Activated T-cell treated with anti-CD3 and anti-CD28 coated beads, Interleukin-2, amount 50 U/mL, for 48 hours (primary cell): ENCODE measurements at regions not wholly inside any gene's neighbourhood (a gene's known extent, or its start where the extent isn't known, plus 50 kb on each side); places are given as distances from the start of the nearest gene placed in this dataset.
"Not testable (repeated sequence)": the region's sequence is repeated elsewhere in the genome, so short reads cannot be mapped to it uniquely, and the experiment has no call there.

Experiments
- DNase-seq, 2 experiments: peaks; one replicate each; pipeline ENCODE4 v3.0.0-alpha.2; 2020

DNA sequence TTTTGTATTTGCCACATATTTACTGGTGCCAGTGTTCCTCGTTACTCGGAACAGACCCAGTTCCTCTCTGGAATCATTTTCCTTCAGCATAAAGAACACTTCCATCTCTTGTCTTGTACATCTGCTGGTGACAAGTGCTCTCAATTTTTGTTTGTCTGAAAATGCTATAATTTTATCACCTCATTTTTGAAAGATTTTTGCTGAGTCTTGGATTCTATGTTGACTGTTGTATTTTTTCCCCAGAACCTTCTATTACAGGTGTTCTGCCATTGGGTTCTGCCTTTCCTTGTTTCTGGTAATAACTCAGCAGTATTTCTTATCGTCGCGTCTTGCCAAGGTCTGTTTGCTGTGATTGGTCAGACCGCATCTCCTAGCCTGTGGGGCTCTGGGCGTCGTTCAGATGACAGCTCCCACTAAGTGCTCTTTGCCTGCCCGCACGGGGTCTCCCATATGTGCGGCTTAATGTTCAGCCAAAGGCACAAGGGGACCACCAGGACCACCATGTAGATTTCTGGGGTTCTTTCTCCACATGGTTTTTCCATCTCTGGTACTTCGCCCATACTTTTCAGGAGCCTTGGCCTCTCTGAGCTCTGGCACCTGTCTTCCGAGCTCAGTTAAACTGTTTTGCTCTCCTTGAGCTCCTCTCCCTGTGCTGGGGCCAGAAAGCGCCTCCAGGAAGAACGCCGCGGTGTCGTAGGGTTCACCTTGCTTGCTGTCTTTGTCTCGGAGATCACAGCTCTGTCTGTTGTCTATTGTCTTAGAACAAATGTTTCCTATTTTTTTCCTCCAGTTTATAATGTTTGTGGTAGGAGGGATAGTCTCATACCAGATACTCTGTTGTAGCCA lies 80.0 kb downstream of the METRNL start:
- no peak for DNase-seq

DNA sequence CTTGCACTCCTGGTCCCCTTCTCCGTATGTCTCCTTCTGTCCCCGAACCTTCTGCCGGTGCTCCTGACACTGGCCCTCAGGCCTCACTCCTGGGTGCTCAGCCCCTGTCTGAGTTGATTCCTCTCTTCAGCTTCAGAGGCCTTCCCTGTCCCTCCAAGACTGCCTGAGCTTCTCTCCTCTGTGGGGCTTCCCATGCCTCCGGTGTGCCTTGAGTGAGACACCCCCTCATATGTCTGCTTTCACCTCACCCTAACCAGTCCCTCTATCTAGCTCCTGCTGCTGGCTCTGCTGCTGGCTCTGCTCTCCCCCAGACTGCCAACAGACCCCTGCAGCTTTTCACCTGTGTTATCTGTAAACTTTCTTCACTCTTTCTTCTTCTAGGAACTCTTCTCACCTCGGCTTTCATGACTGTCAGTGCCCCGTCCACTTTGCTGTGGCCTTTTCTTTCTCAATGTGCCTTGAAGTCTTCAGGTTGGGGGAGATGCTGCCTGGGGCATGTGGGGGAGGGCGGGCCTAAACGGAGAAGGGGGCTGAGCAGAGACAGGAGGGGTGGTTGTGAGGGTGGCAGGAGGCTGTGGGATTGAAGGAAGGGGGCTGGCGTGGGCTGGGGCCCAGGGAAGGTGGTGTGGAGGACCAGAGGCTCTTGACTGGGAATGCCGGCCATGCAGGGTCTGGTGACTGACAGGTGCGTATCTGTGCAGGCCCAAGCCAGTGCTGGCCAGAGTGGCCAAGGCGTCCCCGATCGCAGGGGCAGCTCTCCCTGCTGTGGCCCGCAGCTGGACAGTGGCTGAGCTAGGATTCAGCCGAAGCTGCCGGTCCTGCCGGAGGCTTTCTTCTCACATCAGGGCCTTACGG lies 81.3 kb downstream of the METRNL start:
- DNase-seq: peak; percentile 10 to 14

DNA sequence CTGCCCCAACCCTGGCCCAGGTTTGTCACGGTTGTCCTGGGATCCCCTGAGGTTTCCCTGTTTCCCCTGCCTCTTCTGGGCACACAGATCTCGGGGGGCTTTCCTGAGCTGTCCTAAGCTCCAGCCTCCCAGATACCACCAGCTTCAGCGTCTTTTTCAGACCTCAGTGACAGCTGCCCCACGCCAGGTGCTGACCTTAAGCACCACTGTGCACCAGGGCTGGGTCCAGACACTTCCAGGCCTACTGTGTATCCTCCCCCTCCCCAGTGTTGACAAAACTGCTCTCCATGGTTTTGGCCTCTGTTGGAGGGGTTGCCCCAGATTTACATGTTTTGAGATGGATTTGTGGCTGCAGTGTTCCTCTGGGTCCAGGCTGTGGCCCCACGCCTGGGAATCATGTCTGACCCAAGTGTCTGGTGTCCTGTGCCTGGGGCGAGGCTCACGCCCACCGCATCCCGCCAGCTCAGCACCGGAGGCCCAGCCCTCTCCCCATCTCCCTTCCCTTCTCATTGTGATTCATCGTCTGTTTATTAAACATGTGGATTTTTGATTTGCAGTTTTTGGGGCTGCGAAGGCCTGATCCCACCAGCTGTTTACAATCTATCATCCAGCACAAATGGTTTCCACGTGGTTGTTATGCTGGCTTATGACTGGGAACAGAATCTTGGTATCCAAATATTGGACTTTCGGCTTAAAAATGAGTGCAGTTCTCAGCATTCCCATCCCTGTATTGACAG lies 82.1 kb downstream of the METRNL start:
- DNase-seq: peak; percentile 7 to 10

DNA sequence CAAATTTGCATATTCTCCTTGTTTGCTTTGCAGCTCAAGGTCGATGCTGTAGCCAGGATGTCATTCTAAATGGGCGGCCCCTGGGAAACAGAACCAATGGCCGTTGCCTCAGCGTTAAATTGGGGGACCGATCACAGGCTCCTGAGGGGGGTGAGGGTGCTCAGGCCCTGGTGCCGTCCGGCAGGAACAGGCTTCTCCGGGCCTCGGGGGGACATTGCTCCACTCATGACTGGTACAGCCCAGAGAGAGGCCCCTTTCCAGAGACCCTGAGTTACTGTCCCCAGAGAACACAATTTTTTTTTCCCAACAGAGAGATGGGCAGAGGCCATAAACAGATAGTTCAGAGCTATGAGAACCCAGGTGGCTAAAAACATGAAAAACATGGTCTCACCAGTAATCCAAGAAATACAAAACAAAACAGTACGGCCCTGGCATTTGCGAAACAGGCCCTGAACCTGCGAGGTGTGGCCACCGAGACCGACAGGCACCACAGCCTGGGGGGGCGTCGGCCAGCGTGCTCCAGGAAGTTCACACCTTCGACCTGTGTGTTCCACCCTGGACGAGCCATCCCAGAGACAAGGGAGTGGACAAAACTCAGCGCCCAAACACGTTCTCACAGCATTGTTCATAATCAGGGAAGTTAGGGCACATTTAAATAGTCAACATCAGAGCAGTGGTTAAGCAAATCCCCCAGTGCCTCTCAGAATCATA lies 82.8 kb downstream of the METRNL start:
- no peak for DNase-seq

DNA sequence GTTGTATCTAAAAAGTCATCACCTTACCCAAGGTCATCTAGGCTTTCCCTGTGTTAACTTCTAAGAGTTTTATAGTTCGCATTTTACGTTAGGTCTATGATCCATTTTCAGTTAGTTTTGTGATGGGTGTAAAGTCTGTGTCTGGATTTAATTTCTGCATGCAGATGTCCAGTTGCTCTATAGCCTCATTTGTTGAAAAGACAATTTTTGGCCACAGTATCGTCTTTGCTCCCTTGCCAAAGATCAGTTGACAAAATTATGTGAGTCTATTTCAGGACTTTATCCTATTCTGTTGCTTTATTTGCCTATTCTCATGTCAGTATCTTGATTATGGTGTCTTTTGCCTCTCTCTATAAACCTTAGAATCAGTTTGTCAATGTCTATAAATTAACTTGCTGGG lies 85.1 kb downstream of the METRNL start:
- no peak for DNase-seq

DNA sequence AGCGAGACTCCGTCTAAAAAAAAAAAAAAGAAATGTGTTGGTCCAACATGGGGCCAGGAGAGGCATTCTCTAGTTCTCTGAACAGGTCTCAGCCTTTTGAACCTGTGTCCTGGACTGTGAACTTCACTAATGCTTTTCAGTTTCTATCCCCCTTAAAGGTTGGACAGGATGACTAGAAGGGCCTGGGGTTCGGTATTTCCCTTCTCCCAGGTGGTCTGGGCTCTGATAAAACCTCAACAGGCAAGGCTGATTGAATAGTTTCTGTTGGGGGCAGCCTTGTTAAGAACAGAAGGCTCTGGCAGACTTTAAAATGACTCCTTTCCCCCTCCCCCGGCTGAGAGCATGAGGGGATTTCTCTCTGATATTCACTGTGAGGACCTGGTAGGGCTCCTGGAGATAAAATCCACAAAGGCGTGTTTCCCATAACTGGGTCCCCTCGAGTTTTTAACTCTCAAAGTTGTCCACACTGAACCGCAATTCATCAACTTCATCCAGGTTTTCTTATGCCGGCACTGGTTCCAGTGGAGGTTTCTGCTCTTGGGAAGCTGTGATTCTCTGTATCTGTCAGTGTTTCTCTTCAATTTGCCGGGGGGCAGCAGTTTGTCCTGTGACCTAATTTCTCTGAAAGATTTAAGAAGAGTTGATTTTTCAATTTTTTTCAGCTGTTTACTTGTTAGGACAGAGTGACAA lies 91.3 kb downstream of the METRNL start:
- peak in 1 of 2 experiments; percentile 4 for DNase-seq

DNA sequence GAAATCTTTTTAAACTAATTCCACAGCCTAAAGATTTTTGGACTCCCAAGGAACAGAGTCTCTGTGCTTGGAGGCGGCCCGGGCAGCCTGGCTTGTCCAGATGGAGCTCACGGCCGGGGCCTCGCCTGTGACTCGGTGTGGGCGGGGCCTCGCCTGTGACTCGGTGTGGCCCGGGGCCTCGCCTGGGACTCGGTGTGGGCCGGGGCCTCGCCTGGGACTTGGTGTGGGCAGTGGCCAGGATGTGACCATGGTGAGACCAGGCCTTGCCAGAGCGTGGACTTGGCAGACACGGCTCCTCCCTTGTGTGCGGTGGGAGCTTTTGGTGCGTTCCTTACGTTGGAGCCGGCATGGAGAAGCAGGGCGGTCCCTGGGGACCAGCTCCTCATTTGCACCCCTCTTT lies 92.3 kb downstream of the METRNL start:
- peak; percentile 9 to 17 for DNase-seq

DNA sequence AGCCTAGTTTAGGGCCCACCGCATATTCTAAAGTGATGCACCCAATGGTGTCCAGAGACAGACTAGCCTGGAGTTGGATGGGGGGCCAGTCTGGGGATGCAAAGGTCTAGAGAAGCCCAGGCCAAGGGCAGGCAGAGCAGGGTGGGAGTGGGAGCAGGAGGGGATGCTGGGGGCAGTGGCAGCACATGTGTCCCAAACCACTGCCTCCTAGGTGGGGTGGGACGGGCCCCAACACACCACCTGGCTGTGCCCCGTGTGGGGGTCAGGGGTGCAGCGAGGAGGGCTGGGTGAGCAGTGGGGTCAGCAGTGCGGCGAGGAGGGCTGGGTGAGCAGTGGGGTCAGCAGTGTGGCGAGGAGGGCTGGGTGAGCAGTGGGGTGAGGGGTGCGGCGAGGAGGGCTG lies 92.7 kb downstream of the METRNL start:
- DNase-seq: not testable (repeated sequence)

DNA sequence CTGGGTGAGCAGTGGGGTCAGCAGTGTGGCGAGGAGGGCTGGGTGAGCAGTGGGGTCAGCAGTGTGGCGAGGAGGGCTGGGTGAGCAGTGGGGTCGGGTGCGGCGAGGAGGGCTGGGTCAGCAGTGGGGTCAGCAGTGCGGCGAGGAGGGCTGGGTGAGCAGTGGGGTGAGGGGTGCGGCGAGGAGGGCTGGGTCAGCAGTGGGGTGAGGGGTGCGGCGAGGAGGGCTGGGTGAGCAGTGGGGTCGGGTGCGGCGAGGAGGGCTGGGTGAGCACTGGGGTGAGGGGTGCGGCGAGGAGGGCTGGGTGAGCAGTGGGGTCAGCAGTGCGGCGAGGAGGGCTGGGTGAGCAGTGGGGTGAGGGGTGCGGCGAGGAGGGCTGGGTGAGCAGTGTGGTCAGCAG lies 93.2 kb downstream of the METRNL start:
- DNase-seq: not testable (repeated sequence)

DNA sequence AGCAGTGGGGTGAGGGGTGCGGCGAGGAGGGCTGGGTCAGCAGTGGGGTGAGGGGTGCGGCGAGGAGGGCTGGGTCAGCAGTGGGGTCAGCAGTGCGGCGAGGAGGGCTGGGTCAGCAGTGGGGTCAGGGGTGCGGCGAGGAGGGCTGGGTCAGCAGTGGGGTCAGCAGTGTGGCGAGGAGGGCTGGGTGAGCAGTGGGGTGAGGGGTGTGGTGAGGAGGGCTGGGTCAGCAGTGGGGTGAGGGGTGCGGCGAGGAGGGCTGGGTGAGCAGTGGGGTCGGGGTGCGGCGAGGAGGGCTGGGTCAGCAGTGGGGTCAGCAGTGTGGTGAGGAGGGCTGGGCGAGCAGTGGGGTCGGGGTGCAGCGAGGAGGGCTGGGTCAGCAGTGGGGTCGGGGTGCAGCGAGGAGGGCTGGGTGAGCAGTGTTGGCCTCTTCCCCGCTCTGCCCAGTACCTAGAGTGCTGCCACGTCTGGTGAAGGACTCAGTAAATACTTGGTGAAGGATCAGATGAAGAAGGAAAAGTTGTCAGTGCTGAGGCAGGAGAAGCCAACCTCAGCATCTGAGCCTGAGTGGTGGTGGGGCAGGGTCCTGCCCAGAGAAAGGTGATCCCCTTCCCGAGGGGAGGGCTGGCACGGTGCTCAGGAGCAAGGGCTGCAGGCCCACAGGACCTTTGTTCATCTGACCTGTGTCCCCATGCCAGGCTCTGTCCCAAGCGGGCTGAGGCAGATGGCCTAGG lies 93.9 kb downstream of the METRNL start:
- DNase-seq: peak; percentile 10 to 12

DNA sequence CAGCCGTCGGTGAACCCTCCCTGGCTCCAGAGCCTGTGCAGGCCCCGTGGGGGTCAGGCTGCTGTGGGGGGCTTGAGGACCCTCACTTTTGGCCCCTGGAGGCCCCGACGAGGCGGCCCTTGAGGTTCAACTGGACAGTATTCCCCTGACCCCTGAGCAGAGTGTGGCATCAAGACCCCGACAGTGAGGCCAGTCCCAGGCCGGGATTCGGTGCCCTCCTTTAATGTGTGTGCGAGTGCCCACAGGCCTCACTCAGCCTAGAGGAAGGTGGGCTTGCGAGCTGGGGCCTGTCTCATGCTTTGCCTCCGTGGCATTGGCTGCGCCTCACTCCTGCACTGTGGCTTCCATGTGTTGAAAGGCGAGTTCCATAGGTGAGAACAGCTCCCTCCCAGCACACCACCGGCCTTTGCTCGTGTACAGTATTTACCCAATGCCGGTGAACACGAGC lies 94.5 kb downstream of the METRNL start:
- peak; percentile 13 to 14 for DNase-seq

DNA sequence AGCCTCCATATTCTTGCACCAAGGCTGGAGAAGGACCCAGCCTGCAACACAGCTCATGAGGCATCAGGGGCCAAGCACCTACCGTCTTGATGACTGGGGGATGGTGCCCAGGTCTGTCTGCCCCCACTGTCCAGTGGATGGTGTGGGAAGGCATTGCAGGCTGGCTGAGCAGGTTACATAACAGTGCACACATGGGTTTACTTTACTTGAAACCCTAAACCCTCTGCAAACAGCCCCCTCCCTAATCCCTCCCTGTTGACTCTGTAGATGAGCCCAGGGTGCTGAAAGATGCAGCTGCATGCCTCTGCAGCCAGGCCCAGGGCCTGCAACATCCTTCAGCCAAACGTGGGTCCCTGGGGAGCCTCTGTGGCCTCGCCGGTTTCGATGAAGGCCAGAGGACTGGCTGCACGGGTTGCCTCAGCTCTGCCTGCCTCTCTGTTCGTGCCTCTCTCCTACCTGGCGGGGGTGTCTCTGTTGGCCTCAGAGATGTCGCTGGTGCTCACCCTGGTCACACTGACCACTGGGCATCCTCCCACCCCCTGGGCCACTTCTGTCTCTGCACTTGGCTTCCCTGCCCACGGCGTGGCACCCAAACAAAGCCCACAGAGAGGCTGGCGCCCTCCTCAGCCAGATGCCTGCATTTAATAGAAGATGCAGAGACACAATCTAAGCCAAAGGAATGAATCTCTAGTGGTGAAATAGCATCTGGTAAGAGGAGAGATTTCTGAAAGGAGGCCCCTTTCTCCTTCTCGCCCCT lies 95.1 kb downstream of the METRNL start:
- peak; percentile 10 for DNase-seq

DNA sequence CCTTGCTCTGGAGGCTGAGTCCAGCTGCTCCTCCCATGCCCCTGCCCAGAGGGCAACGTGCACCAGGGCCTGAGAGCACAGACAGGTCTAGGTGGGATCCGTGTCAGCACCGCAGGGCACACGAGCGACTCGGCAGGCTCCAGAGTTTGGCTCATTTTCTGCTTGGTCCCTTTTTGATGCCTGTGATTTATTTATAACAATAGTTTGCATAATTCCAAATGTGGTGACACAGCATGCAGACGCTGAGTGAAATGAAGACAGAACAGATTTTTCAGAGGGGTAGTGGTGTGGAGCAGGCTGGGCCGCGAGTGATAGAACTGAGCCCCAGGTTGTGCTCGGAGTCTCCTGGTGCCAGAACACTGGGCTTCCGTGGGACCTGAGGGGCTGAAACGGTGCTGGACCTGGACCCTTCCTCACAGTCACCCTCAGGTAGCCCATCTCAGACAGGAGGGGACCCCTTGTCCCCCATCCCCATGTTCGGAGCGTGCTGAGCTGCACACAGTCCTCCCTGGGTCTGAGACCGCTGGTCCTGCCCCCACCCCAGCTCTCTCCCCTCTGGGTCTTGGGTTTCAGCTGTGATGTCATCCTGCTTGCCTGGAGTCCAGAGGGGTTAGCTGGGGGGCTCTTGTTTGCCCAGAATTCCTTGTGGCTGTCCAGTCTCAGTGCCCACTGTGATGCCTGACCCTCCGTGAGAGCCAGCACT lies 95.9 kb downstream of the METRNL start:
- DNase-seq: peak; percentile 4 to 11

DNA sequence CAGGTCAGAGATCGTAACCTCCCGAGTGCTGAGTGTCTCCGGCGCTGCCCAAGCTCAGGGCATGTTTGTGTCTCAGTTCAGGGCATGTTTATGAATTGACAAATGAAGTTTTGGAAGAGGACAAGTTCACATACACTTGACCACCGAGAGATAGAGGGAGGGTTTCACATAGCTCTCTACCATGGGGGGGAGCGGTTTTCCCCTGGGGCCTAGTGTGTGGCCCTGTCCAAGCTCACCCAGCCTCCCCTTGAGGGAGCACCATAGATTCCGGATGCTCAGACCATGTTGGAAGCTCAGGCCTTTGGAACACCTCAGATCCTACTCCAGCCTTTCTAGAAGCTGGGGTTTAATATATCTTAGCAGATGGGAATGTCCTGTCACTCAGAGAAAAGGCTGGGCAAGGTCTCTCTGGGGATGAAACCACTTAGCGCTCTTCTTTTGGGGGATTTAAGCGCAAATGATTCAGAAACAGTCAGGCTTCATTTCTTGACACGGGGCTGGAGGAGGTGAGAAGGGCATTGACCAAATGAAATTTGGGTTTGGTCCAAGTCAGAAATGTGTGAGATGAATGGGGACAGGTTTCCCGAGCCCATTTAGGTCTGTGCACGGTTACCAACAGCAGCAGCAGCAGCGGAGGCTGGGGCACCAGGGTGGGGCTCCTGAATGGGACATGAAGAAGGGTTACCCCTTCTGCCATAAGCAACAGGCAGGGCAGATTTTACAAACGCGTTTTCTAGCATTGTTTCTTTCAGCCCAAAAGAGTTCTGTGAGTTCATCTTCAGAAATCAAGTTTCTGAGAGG lies 96.6 kb downstream of the METRNL start:
- peak in 1 of 2 experiments; percentile 4 for DNase-seq

DNA sequence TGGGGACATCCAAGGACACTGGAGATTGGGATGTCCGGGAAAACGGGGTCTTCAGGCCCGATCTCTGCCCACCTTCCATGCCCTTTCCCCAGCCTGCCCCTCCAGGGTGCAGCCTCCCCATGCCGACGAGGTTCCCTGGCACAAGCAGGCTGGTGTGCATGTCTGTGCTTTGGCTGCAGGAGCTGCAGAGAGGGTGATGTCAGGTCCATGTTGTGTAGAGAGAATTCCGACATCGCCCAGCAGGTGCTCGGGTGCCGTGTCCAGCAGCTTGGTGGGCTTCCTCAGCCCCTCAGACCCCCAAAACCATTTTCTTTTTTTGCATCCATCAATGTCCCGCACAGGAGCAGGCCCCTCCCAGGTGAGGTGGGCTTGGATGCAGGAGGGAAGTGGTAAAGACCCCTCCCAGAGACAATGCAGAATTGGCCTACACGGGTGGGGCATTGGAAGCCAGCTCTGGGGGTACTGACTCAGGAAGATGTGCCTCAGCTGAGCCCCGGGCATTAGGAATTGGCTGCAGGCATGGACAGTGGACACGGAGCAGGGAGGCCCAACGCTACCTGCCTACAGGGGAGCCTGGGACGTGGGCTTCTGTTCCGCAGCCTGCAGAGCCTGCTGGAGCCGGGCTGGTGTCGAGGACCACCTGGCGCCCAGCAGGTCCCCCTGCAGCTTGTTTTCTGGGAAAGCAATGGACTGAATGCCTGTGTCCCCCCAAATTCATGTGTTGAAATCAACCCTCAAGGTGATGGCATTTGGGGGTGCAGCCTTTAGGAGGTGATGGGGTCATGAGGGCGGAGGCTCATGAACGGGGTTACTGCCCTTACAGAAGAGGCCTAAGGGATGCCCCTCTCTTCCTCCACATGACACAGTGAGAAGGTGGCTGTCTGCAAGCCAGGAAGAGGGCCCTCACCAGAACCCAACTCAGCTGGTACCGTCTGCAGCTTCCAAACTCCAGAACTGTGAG lies 97.5 kb downstream of the METRNL start:
- DNase-seq: peak in 1 of 2 experiments; percentile 4

DNA sequence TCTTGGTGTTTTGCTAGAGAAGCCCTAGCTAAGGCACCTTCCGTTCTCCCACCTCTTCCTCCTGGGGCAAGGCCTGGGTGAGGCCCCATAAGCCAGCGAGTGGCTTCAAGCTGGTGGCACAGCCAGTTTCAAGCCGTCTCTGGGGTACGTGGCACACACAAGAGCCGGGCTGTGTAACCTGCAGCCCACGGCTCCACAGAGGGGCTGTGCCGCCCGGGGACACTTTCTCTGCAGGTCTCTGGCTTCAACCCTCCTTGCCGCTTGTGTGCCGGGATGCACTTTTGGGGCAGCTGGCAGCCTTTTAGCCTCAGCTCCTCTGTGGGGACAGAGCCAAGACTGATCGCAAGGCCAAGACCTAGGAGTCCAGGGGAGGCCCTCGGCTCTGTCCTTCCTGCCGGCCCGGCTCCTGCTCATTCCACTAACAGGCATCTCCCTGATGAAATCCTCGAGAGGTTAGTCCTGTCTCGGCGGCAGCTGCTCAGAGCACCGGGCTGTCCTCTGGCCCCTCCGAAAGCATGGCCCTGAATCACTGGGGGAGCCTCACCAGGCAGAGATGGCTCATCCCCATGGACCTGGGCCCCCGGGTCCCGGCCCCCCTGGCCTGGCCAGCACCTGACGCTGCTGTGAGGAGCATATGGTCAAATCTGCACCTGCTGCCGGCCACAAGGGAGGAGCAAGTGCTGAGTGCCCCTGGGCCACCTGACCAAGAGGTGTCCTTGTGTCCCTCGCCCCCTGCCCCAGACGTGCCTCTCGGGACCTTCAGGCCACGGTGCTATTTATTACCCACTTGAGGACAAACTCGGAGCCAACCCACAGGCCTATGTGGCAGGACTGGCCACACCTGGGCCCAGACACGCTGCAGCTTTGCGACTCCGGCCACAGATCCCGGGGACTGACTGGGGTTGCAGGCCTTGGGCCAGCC lies 98.5 kb downstream of the METRNL start:
- DNase-seq: peak; percentile 7 to 12
